ENCODE measurements at regions not wholly inside any gene's neighbourhood (a gene's known extent, or its start where the extent isn't known, plus 50 kb on each side); places are given as distances from the start of the nearest gene placed in this dataset.

GRCh38 chr6:4294636-4295035 lies 159.3 kb upstream of the ECI2 start:
- peak; percentile 70 for DNase-seq (ENCODE audit: extremely low spot score, unreplicated experiment)
- no peaks in the 10 kb centered on the region for H3K27me3 Mint-ChIP-seq (ENCODE audit: unreplicated experiment)
- H3K9me3 Mint-ChIP-seq (ENCODE audit: unreplicated experiment) = peaks cover 12% of the 10 kb centered on the region
- H3K4me3 Mint-ChIP-seq (ENCODE audit: unreplicated experiment) = no peak overlapping the region
- TF ChIP-seq CTCF (IDR thresholded peaks at IDR 0.05) = no peak
- H3K27ac Mint-ChIP-seq (ENCODE audit: unreplicated experiment) = no peak overlapping the region
- no peaks in the 10 kb centered on the region for H3K36me3 Mint-ChIP-seq (ENCODE audit: unreplicated experiment)
- H3K4me1 Mint-ChIP-seq (ENCODE audit: unreplicated experiment) = peaks cover 5% of the 10 kb centered on the region

DNA sequence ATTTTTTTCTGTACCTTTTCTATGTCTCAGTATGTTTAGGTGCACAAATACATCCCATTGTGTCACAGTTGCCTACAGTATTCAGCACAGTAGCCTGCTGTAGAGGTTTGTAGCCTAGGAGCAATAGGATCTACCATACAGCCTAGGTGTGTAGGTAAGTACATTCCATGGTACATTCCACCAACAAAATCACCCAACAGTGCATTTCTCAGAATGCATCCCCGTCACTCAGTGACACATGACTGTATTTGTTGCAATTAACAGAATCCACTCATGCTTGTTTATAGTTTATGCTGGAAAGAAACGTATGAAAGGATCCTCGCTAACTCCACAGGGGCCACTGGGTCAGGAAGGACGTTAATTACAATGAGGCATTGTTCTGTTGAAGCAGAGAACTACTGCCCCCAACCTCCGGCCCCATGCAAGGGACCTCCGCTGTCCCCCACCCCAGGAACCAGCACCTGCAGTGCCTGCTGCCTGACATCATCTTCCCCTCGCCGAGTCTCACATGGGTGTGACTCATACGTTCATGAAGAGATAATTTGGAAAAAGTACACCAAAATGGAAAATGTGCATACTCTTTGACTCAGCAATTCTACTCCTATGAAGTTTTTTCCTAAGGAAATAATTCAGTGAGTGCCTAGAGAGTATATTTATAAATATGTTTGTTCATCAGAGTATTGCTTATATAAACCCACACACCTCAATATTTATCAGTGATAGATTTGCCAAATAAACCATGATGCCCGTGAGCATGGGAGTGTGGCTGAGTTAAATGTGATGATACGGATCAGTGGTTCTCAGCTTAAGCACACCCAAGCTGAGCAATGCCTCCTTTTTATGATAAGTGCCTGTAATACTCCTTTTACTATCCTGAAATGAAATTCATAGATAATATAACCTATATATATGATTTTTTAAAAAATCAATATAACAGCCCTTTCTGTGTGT lies 156.4 kb upstream of the ECI2 start:
- H3K9me3 Mint-ChIP-seq (ENCODE audit: unreplicated experiment) = no peaks in the 10 kb centered on the region
- no peaks in the 10 kb centered on the region for H3K36me3 Mint-ChIP-seq (ENCODE audit: unreplicated experiment)
- TF ChIP-seq CTCF (IDR thresholded peaks at IDR 0.05) = no peak
- H3K4me1 Mint-ChIP-seq (ENCODE audit: unreplicated experiment) = peaks cover 2% of the 10 kb centered on the region
- peak; percentile 59 for DNase-seq (ENCODE audit: extremely low spot score, unreplicated experiment)
- peaks cover 8% of the 10 kb centered on the region for H3K27me3 Mint-ChIP-seq (ENCODE audit: unreplicated experiment)
- H3K4me3 Mint-ChIP-seq (ENCODE audit: unreplicated experiment) = no peak overlapping the region
- no peak overlapping the region for H3K27ac Mint-ChIP-seq (ENCODE audit: unreplicated experiment)

GRCh38 chr6:4289770-4290320 lies 154.5 kb upstream of the ECI2 start:
- Mint-ChIP-seq H3K27ac (ENCODE audit: unreplicated experiment) (no peak overlapping the region), H3K27me3 (ENCODE audit: unreplicated experiment) (peaks cover 22% of the 10 kb centered on the region), H3K36me3 (ENCODE audit: unreplicated experiment) (no peaks in the 10 kb centered on the region), H3K4me1 (ENCODE audit: unreplicated experiment) (peaks cover 2% of the 10 kb centered on the region), H3K4me3 (ENCODE audit: unreplicated experiment) (no peak overlapping the region), H3K9me3 (ENCODE audit: unreplicated experiment) (no peaks in the 10 kb centered on the region)
- TF ChIP-seq CTCF (IDR thresholded peaks at IDR 0.05) = no peak
- no peak for DNase-seq (ENCODE audit: extremely low spot score, unreplicated experiment)

DNA sequence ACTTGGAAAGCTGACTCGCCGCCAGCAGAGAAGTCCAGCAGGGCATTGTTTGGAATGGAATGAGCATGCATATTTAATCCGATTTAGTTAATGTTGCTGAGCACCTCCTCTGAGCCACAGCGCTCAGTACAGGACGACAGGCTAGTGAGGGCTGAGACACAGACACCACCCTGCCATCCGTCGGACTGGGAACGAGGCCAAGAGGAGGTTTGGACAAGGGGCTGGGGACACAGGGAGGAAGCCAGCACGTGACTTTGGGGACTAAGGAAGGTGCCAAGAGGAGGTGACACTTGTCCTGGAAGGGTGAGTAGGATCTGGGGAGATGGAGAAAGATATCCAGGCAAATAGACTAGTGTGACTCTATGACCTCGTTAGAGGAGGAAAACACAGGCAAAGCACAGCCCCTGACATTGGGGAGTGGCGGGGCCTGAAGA lies 152.5 kb upstream of the ECI2 start:
- no peak for TF ChIP-seq CTCF (IDR thresholded peaks at IDR 0.05)
- Mint-ChIP-seq H3K9me3 (ENCODE audit: unreplicated experiment) (no peaks in the 10 kb centered on the region), H3K27ac (ENCODE audit: unreplicated experiment) (no peak overlapping the region), H3K4me3 (ENCODE audit: unreplicated experiment) (no peak overlapping the region), H3K36me3 (ENCODE audit: unreplicated experiment) (no peaks in the 10 kb centered on the region), H3K27me3 (ENCODE audit: unreplicated experiment) (peaks cover 22% of the 10 kb centered on the region), H3K4me1 (ENCODE audit: unreplicated experiment) (peaks cover 2% of the 10 kb centered on the region)
- no peak for DNase-seq (ENCODE audit: extremely low spot score, unreplicated experiment)

DNA sequence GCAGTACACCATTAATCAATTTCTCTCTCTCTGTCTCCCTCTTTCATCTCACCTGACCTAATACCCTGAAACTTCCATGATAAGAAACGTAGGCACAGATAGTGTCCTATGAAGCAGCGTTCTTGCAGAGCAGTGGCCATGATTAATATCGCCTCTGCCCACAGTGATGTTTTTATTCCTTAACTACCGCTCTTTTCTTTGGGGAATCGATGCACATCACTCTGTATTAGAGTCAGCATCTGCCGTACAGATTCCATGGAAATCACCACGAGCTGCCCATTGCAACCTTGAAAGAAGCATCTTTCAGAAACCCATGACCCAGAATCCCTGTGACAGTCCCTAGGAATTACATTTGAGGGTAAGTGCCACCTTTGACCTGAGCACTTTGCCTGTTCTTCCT lies 152.0 kb upstream of the ECI2 start:
- Mint-ChIP-seq H3K4me3 (ENCODE audit: unreplicated experiment) (no peak overlapping the region), H3K27me3 (ENCODE audit: unreplicated experiment) (peaks cover 22% of the 10 kb centered on the region), H3K4me1 (ENCODE audit: unreplicated experiment) (peaks cover 2% of the 10 kb centered on the region), H3K27ac (ENCODE audit: unreplicated experiment) (no peak overlapping the region), H3K36me3 (ENCODE audit: unreplicated experiment) (no peaks in the 10 kb centered on the region), H3K9me3 (ENCODE audit: unreplicated experiment) (no peaks in the 10 kb centered on the region)
- TF ChIP-seq CTCF (IDR thresholded peaks at IDR 0.05) = no peak
- no peak for DNase-seq (ENCODE audit: extremely low spot score, unreplicated experiment)
